Epidermal melanocyte (primary cell): ENCODE measurements at regions not wholly inside any gene's neighbourhood (a gene's known extent, or its start where the extent isn't known, plus 50 kb on each side); places are given as distances from the start of the nearest gene placed in this dataset.
A peak's percentile ranks its signal among the peaks of the same experiment; 100 is the strongest.

ENCODE experiments used
- DNase-seq: peaks from one replicate; pipeline ENCODE4 v3.0.0; 2011; ENCODE audit warnings: low spot score; ENCODE audit not compliant: insufficient read length

DNA sequence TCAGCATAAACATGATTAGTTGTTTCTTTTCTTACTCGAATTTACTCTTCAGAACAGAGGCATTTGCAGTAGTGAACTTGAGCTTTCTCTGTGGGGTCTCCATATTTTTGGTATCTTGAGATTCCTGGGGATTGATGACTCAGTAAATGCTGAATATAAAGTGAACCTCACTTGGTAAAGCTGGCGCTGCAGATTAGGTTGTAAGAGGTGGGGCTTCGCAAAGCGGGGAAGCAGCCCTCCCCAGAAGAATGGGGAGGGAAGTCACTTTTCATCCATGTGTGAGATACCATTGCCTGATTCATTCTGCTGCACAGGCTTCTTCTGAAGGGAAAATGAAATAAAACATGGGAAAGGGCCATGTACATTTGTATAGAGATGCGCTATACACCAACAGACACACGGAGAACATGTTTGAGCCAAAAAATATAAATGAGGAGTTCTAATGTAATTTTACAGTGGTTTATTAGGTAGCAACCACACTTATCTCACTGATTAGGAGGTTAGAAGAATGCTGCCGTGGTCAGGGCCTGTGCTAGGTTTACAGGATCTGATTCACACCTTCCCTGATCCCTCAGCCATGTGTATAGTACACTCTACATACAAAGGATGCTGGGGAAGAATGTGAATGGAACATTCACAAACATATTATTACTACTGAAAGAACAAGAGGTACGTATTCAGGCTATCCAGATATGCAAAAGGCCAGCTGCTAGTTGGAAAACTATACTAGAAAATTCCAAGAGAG lies 63.5 kb downstream of the DNTTIP2 start:
- DNase-seq = no peak

DNA sequence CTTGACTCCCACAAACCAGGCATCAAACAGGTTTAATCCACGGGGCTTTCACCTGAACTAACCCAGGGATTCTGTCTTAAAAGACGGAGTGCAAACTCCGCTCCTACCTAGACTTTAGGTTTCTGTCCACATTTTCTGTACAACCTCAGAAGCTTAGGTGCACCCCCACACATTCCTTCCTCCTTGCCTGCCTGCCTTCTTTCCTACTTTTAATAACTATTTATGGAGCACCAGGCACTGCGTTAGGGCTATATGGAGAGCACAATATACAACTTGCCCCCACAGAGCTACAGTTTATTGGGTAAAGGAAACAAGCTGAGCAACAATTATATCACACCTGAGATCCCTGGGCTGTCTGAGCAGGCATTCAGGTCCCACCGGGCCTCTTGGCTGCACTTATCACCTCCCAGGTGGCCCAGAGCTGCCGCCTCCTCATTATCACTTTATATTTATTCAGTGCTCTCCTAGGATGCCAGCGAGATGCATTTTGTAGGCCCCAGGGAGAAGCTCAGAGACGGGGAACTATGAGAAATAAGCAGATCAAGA lies 64.1 kb downstream of the DNTTIP2 start:
- DNase-seq = no peak

DNA sequence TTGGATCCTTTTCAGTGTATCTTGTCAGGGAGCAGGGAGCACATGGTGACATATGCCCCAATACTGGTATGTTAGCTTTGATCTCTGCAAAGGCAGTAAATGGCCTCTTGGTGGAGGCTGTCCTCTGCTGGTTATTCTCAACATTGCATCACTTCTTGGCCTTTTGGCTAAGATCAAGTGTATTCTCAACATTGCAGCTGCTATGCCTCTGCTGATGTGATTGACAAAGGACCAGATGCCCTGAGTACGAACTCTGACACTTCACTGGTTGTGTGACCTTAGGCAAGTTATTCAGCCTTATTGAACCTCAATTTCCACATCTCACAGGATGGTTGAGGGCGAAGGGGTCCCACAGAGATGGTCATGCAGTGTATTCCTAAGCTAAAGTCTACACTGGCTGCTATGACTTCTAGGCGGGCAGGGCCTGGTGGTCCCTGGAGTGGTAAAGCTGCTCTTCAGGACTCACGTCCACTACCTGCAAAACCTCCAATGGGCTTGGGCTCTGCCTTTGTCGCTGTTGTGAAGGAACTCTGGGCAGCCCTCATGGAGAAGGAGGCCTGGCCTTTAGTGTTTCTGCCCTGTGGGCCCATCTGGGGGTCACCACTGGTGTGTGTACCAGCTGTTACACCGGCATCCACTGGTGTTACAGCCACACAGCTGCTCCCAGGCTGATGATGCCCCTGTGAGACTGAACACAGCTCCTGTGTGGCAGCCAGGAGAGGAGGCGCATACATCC lies 64.8 kb downstream of the DNTTIP2 start:
- DNase-seq = peak; percentile 64

DNA sequence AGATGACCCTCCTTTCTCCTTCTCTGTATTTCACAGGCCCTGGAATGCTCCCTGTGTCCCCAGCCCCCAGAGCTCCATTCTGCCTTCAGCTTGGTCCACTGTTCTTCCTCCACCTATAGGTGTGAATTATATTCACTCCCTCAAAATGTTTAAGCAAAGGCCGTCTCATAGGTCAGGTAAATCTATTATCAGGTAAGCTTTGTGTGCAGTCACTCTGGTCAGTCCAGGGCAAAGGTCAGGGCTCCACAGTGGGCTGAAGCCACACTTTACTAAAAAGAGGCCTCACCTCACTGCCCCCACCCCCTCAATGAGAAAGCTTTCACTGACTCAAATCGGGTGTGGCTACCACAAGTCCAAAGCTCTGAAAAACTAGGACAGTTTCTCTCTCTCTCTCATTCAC lies 65.9 kb downstream of the DNTTIP2 start:
- no peak for DNase-seq

GRCh38 chr1:93811326-93812065 lies 67.5 kb downstream of the DNTTIP2 start:
- no peak for DNase-seq

DNA sequence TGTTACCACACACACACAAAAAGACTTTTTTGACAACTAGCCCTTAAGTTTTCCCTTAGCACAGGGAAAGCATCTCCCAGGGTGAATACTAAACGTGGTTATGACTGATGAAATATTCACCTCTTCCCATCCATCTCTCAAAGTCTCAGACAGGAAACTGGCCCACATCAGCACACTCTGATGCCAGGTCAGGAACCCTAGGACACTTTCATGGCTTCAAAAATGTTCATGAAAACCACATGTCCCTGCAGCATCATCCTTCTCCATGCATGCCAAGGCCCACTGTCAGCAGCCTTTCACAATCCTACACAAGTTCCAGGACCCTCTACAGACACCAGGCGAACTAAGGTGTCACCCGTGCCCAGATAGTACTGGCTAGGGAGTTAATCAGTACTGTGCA lies 68.7 kb downstream of the DNTTIP2 start:
- DNase-seq = no peak

GRCh38 chr1:93808871-93809270 lies 70.1 kb downstream of the DNTTIP2 start:
- no peak for DNase-seq

DNA sequence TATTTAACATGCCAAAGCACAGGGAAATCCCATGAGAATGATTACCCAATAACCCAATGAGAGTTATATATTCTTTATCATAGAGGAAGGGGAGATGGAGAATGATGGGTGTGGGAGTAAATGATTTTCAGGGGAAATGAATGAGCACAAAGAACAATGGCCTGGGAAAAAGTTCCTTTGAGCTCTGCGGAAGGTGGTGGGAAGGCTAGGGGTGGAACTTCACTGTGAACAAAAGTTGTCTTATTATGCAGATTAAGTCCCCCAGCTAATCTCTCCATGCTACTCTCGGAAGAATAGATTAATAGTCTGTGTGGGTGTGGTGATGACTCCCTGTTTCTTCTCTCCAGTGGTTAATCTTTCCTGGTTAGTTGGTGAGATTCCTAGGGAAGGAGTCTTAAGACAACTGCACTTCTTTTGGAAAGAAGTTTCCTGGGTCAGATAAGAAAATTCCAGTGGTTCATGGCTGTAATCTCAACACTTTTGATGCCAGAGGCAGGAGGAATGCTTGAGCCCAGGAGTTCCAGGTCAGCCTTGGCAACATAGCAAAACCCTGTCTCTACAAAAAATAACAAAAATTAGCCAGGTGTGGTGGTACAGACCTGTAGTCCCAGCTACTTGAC lies 71.6 kb downstream of the DNTTIP2 start:
- no peak for DNase-seq

- no peak for DNase-seq
Measured at GRCh38 chr1:93805027-93805610, 73.9 kb downstream of the DNTTIP2 start.

- DNase-seq = no peak
Measured at GRCh38 chr1:93804412-93804811, 74.6 kb downstream of the DNTTIP2 start.

DNA sequence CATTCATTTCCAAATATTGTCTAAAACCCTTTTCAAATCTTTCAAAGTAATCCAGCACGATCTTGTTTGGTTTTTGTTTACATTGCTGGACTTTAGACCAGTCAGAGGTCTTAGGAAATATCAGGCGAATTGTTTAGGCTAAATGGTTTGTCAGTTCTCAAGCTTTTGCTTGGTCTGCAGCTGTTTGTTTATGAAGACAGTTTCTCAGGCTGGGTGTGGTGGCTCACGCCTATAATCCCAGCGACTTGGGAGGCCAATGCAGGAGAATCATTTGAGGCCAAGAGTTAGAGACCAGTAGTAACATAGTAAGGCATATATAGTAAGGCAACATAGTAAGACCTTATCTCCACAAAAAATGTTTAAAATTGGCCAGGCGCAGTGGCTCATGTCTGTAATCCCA lies 77.5 kb downstream of the DNTTIP2 start:
- DNase-seq = no peak

DNA sequence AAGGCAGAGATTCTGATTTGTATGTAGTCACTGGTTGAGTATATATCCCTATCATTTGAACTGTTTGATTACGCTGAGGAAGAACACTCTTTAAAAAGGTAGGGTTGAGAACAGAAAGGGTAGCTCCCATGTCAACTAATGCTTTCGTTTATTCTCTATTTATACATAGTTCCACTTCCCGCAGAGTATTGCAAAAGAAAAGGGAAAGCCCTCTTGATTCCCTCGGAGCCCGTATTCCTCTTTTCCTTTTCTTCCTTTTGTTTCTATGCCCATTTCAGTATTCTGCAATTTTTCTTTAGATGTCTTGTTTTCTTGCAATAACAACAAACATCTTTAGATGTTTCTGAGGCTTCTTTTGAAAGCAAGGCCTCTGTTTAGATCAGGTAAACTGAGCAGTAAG lies 78.2 kb downstream of the DNTTIP2 start:
- DNase-seq = no peak

- no peak for DNase-seq
Measured at GRCh38 chr1:93798291-93798690, 80.7 kb downstream of the DNTTIP2 start.

- DNase-seq = peak; percentile 83
Measured at GRCh38 chr1:93784538-93784937, 94.5 kb downstream of the DNTTIP2 start.

- no peak for DNase-seq
Measured at GRCh38 chr1:93783876-93784275, 95.1 kb downstream of the DNTTIP2 start.

DNA sequence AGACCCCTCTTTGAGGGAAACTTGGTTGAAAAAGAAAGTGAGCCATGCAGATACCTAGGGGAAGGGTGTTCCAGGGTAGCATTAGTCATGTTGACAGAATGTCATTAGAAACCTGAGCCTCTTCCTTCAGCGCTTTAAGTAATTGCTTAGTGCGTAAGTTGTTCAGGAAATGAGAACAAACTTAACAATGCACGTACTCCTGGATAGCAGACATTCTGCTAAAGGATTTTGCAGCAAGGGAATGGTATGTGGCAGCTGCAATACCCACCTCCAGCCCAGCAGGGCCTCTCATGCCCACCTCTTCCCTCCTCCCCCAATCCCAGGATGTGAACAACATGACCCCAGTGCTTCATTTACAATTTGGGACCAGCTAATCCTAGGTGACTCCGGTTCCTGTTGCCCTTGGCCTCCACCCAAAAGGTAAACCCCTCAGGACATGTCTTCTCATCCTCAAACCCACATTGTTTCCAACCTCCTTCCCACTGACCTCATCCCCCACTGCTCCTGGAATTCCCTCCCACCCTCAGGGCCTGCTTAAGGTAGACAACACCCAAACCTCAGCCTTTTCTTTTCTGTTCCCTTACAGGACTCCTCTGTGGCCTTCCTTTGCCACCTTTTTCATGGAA lies 98.0 kb upstream of the BCAR3 start:
- no peak for DNase-seq

GRCh38 chr1:93778457-93778856 lies 96.8 kb upstream of the BCAR3 start:
- no peak for DNase-seq

DNA sequence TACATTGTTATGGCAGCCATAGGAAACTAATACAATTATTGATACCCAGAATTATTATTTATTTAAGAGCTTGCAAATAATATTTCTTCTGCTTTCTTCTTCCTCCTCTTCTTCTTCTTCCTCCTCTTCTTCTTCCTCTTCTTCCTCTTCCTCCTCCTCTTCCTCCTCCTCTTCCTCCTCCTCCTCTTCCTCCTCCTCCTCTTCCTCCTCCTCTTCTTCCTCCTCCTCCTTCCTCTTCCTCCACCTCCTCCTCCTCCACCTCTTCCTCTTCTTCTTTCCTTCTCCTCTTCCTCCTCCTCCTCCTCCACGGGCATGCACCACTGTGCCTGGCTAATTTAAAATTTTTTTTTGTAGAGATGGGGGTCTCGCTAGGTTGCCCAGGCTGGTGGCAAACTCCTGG lies 95.6 kb upstream of the BCAR3 start:
- DNase-seq = no peak

- DNase-seq = no peak
Measured at GRCh38 chr1:93776728-93777127, 95.1 kb upstream of the BCAR3 start.

GRCh38 chr1:93775224-93775623 lies 93.6 kb upstream of the BCAR3 start:
- no peak for DNase-seq

DNA sequence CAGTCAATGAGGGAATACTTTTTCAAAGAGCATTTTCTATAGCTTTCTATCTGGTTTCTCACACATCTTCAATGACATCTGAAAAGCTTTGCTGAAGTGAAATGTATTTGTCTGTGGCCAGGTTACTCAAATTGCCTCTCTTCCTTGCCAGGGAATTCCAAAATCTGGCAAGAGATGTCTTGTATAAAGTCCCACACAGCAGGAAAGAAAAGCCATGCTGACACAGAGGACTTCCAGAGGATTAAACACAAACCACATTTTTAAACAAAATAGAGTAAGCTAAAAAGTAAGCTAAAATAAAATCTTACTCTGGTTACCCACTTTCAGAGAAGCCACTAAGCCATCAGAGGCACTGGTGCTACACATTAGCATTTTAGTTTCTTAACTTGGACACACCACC lies 93.1 kb upstream of the BCAR3 start:
- no peak for DNase-seq
